GM21529 (cell line): ENCODE measurements at regions not wholly inside any gene's neighbourhood (a gene's known extent, or its start where the extent isn't known, plus 50 kb on each side); places are given as distances from the start of the nearest gene placed in this dataset.
"Not testable (repeated sequence)": the region's sequence is repeated elsewhere in the genome, so short reads cannot be mapped to it uniquely, and the experiment has no call there.

ENCODE experiments used
- ATAC-seq: cut with Tn5 transposase; IDR thresholded peaks from one replicate; pipeline ENCODE4 v1.9.1; 2021; ENCODE audit not compliant: unreplicated experiment

- ATAC-seq: no peak
Observed at GRCh38 chr2:52097071-52097470, 1065.1 kb upstream of the NRXN1 start.

- ATAC-seq: no peak
Observed at GRCh38 chr2:52084759-52085158, 1052.8 kb upstream of the NRXN1 start.

- no peak for ATAC-seq
Observed at GRCh38 chr2:52083214-52083613, 1051.3 kb upstream of the NRXN1 start.

GRCh38 chr2:52082646-52083045 is 1050.7 kb upstream of the NRXN1 start:
- ATAC-seq: no peak

GRCh38 chr2:52079602-52080001 is 1047.7 kb upstream of the NRXN1 start:
- no peak for ATAC-seq

- no peak for ATAC-seq
Observed at GRCh38 chr2:52077159-52077558, 1045.2 kb upstream of the NRXN1 start.

GRCh38 chr2:52074130-52074719 is 1042.3 kb upstream of the NRXN1 start:
- no peak for ATAC-seq

GRCh38 chr2:52072949-52073348 is 1041.0 kb upstream of the NRXN1 start:
- ATAC-seq: no peak

GRCh38 chr2:52070665-52071064 is 1038.7 kb upstream of the NRXN1 start:
- no peak for ATAC-seq

GRCh38 chr2:52064234-52064633 is 1032.3 kb upstream of the NRXN1 start:
- no peak for ATAC-seq

GRCh38 chr2:52054824-52055223 is 1022.9 kb upstream of the NRXN1 start:
- no peak for ATAC-seq

GRCh38 chr2:52036853-52037252 is 1004.9 kb upstream of the NRXN1 start:
- no peak for ATAC-seq

- ATAC-seq: no peak
Observed at GRCh38 chr2:52036024-52036423, 1004.1 kb upstream of the NRXN1 start.

- ATAC-seq: no peak
Observed at GRCh38 chr2:52035391-52035790, 1003.5 kb upstream of the NRXN1 start.

GRCh38 chr2:52034706-52035105 is 1002.8 kb upstream of the NRXN1 start:
- ATAC-seq: no peak

GRCh38 chr2:52022006-52022405 is 990.1 kb upstream of the NRXN1 start:
- ATAC-seq: no peak

- ATAC-seq: no peak
Observed at GRCh38 chr2:52017646-52018235, 985.8 kb upstream of the NRXN1 start.

- ATAC-seq: not testable (repeated sequence)
Observed at GRCh38 chr2:52006821-52007366, 975.0 kb upstream of the NRXN1 start.

- ATAC-seq: no peak
Observed at GRCh38 chr2:52000151-52000855, 968.4 kb upstream of the NRXN1 start.

GRCh38 chr2:51998890-51999289 is 967.0 kb upstream of the NRXN1 start:
- ATAC-seq: no peak

- no peak for ATAC-seq
Observed at GRCh38 chr2:51997571-51997970, 965.6 kb upstream of the NRXN1 start.

GRCh38 chr2:51995293-51995692 is 963.4 kb upstream of the NRXN1 start:
- ATAC-seq: no peak
